HEK293 (cell line): ENCODE measurements at regions not wholly inside any gene's neighbourhood (a gene's known extent, or its start where the extent isn't known, plus 50 kb on each side); places are given as distances from the start of the nearest gene placed in this dataset.

Source experiments
- CTCF ChIA-PET: fragments of 350-600 bp; formaldehyde crosslinking; extraction: SDS; loops from one replicate; lab custom pipeline; 2021; ENCODE audit warnings: antibody characterized with exemption; lab: Yijun Ruan, JAX
- POLR2A ChIA-PET: fragments of 300-600 bp; formaldehyde crosslinking; extraction: SDS; loops from one replicate; lab custom pipeline; 2020; ENCODE audit warnings: antibody characterized with exemption, inconsistent platforms; lab: Yijun Ruan, JAX
- H3K27ac ChIP-seq: fragments of 200-500 bp; sonication (Bioruptor generic); 2 replicates; pipeline ENCODE4 v1.5.1; 2014; ENCODE audit warnings: low read depth, low read length, control low read depth, inconsistent platforms; ENCODE audit errors: extremely low read depth
- H3K36me3 ChIP-seq, 2 experiments: fragments of 200-500 bp in 1 of 2; sonication (Bioruptor generic) in 1 of 2; 1 replicate in 1 of 2; 2 replicates in 1 of 2; pipeline ENCODE4 v1.5.1; 2014 to 2017; ENCODE audit warnings: inconsistent platforms in 2 of 2, low read length in 2 of 2; ENCODE audit not compliant: control insufficient read depth in 2 of 2, insufficient read depth in 1 of 2
- H3K4me1 ChIP-seq: fragments of 200-500 bp; sonication (Bioruptor generic); 2 replicates; pipeline ENCODE4 v1.5.1; 2014; ENCODE audit warnings: mild to moderate bottlenecking, low read length, inconsistent platforms; ENCODE audit not compliant: control insufficient read depth, insufficient read depth
- H3K4me3 ChIP-seq: 2 replicates; pipeline ENCODE4 v1.5.1; 2011; ENCODE audit warnings: low read depth, mild to moderate bottlenecking, control low read depth, low read length, moderate library complexity
- H3K9me3 ChIP-seq: fragments of 200-500 bp; sonication (Bioruptor generic); 2 replicates; pipeline ENCODE4 v1.5.1; 2014; ENCODE audit warnings: low read depth, low read length, inconsistent platforms; ENCODE audit not compliant: control insufficient read depth, insufficient read depth
- KLF16 ChIP-seq: fragments of 450-650 bp; formaldehyde crosslinking; IDR thresholded peaks from 2 replicates; pipeline ENCODE4 v1.5.1; 2017; ENCODE audit warnings: missing biosample characterization, missing genetic modification characterization
- KLF7 ChIP-seq: fragments of 450-650 bp; formaldehyde crosslinking; IDR thresholded peaks from 2 replicates; pipeline ENCODE4 v1.5.1; 2016; ENCODE audit warnings: missing biosample characterization, missing genetic modification characterization, borderline replicate concordance
- KLF8 ChIP-seq: fragments of 450-650 bp; formaldehyde crosslinking; IDR thresholded peaks from 2 replicates; pipeline ENCODE4 v1.5.1; 2016; ENCODE audit warnings: missing biosample characterization, missing genetic modification characterization
- REST ChIP-seq: fragments of 450-650 bp; formaldehyde crosslinking; IDR thresholded peaks from 2 replicates; pipeline ENCODE4 v1.5.1; 2016; ENCODE audit warnings: missing biosample characterization, missing genetic modification characterization
- SP7 ChIP-seq: fragments of 450-650 bp; formaldehyde crosslinking; IDR thresholded peaks from 2 replicates; pipeline ENCODE4 v1.5.1; 2016; ENCODE audit warnings: missing biosample characterization, missing genetic modification characterization
- WT1 ChIP-seq: fragments of 450-650 bp; formaldehyde crosslinking; IDR thresholded peaks from 2 replicates; pipeline ENCODE4 v1.5.1; 2016; ENCODE audit warnings: missing biosample characterization, missing genetic modification characterization
- ZNF112 ChIP-seq: fragments of 450-650 bp; formaldehyde crosslinking; IDR thresholded peaks from 2 replicates; pipeline ENCODE4 v1.5.0; 2017; ENCODE audit warnings: missing biosample characterization, missing genetic modification characterization
- ZNF148 ChIP-seq: fragments of 450-650 bp; formaldehyde crosslinking; IDR thresholded peaks from 2 replicates; pipeline ENCODE4 v1.5.0; 2017; ENCODE audit warnings: missing biosample characterization, missing genetic modification characterization, borderline replicate concordance
- ZNF157 ChIP-seq: fragments of 450-650 bp; formaldehyde crosslinking; IDR thresholded peaks from 2 replicates; pipeline ENCODE4 v1.5.1; 2016; ENCODE audit warnings: missing biosample characterization, missing genetic modification characterization
- ZNF354C ChIP-seq: fragments of 450-650 bp; formaldehyde crosslinking; IDR thresholded peaks from 2 replicates; pipeline ENCODE4 v1.5.1; 2016; ENCODE audit warnings: missing biosample characterization, missing genetic modification characterization, low read depth, borderline replicate concordance
- ZNF423 ChIP-seq: fragments of 450-650 bp; formaldehyde crosslinking; IDR thresholded peaks from 2 replicates; pipeline ENCODE4 v1.5.1; 2016; ENCODE audit warnings: missing biosample characterization, missing genetic modification characterization
- ZNF518A ChIP-seq: fragments of 450-650 bp; formaldehyde crosslinking; conservative IDR thresholded peaks from 2 replicates; pipeline ENCODE4 v1.5.1; 2016; ENCODE audit warnings: low read depth, missing biosample characterization, missing genetic modification characterization
- ZNF530 ChIP-seq: fragments of 450-650 bp; formaldehyde crosslinking; IDR thresholded peaks from 2 replicates; pipeline ENCODE4 v1.5.1; 2016; ENCODE audit warnings: low read depth, missing biosample characterization, missing genetic modification characterization
- ZNF580 ChIP-seq: fragments of 450-650 bp; formaldehyde crosslinking; IDR thresholded peaks from 2 replicates; pipeline ENCODE4 v1.5.1; 2016; ENCODE audit warnings: missing biosample characterization, missing genetic modification characterization
- ZNF610 ChIP-seq: fragments of 450-650 bp; formaldehyde crosslinking; IDR thresholded peaks from 2 replicates; pipeline ENCODE4 v1.5.1; 2016; ENCODE audit warnings: missing biosample characterization, missing genetic modification characterization, borderline replicate concordance
- ZNF664 ChIP-seq: fragments of 450-650 bp; formaldehyde crosslinking; IDR thresholded peaks from 2 replicates; pipeline ENCODE4 v1.5.1; 2016; ENCODE audit warnings: missing biosample characterization, missing genetic modification characterization

GRCh38 chr1:99535470-99536164 is 110.3 kb upstream of the PALMD start (continued):
- TF ChIP-seq REST = no peak
- TF ChIP-seq SP7 = no peak

GRCh38 chr1:99537886-99538617 is 107.9 kb upstream of the PALMD start:
- Histone ChIP-seq H3K9me3 (no peaks in the 10 kb centered on the region), H3K27ac (no peak overlapping the region), H3K4me1 (no peaks in the 10 kb centered on the region), H3K4me3 (no peak overlapping the region), H3K36me3 (no peaks in the 10 kb centered on the region)
- TF ChIP-seq KLF8 (no peak), ZNF157 (tag by site-specific recombination) (no peak), ZNF423 (tag by site-specific recombination) (no peak), KLF7 (no peak), ZNF530 (no peak), ZNF580 (tag by site-specific recombination) (no peak), ZNF354C (tag by site-specific recombination) (no peak), ZNF610 (tag by site-specific recombination) (no peak), ZNF518A (tag by site-specific recombination) (no peak), KLF16 (tag by site-specific recombination) (no peak), ZNF664 (tag by site-specific recombination) (no peak), ZNF148 (tag by site-specific recombination) (no peak), ZNF112 (tag by site-specific recombination) (no peak), WT1 (tag by site-specific recombination) (no peak)
- POLR2A ChIA-PET = no interaction called here
- CTCF ChIA-PET = interaction anchor here (0.6 kb wide), 1 partner anchor 25 kb away, joined by 5 read pairs; no protein-coding TSS in a partner anchor
